ENCODE measurements at regions not wholly inside any gene's neighbourhood (a gene's known extent, or its start where the extent isn't known, plus 50 kb on each side); places are given as distances from the start of the nearest gene placed in this dataset.
"Not testable (repeated sequence)": the region's sequence is repeated elsewhere in the genome, so short reads cannot be mapped to it uniquely, and the experiment has no call there.

DNA sequence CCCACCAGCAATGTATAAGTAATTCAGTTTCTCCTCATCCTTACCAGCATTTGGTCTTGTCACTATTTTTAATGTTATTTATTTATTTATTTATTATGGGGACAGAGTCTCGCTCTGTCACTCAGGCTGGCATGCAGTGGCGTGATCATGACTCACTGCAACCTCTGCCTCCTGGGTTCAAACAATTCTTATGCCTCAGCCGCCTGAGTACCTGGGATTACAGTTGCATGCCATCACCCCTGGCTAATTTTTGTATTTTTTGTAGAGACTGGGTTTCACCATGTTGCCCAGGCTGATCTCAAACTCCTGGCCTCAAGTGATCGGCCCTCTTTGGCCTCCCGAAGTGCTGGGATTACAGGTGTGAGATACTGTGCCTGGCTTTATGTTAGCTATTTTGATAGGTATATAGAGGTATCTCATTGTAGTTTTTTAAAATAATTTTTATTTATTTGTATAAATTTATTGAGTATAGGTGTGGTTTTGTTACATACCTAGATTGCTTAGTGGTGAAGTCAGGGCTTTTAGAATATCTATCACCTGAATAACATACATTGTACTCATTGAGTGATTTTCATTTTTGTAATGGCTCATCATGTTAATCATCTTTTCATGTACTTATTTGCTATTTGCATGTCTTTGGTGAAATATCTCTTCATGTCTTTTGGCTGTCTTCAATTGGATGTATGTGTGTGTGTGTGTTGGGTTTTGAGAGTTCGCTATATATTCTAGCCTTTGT lies 53.3 kb downstream of the TANC2 start:
- TF ChIP-seq ZFX (IDR thresholded peaks at IDR 0.05), result no peak
- TF ChIP-seq, protein P1, sequence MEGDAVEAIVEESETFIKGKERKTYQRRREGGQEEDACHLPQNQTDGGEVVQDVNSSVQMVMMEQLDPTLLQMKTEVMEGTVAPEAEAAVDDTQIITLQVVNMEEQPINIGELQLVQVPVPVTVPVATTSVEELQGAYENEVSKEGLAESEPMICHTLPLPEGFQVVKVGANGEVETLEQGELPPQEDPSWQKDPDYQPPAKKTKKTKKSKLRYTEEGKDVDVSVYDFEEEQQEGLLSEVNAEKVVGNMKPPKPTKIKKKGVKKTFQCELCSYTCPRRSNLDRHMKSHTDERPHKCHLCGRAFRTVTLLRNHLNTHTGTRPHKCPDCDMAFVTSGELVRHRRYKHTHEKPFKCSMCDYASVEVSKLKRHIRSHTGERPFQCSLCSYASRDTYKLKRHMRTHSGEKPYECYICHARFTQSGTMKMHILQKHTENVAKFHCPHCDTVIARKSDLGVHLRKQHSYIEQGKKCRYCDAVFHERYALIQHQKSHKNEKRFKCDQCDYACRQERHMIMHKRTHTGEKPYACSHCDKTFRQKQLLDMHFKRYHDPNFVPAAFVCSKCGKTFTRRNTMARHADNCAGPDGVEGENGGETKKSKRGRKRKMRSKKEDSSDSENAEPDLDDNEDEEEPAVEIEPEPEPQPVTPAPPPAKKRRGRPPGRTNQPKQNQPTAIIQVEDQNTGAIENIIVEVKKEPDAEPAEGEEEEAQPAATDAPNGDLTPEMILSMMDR (conservative IDR thresholded peaks at IDR 0.05), result no peak
- no peak overlapping the region for H3K27ac ChIP-seq

DNA sequence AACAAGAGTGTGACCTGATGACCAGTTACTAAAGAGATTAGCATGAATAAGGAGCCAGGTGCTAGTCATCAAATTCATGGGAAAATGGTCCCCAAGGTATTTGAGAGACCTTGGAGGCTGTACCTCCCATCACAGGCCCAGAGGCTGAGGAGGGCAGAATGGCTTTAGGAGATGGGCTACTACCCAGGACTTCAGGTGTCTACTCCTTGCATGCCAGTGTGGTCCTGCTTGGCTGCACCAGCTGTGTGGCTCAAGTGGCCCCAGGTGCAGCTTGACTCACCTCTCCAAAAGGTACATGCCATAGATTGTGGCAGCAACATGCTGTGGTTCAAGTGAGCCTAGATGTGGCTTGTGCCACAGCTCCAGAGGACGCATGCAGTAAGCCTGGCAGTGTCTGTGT lies 56.5 kb downstream of the TANC2 start:
- TF ChIP-seq ZFX (IDR thresholded peaks at IDR 0.05), result no peak
- TF ChIP-seq, protein P1 (conservative IDR thresholded peaks at IDR 0.05), result no peak
- H3K27ac ChIP-seq, result no peak overlapping the region

DNA sequence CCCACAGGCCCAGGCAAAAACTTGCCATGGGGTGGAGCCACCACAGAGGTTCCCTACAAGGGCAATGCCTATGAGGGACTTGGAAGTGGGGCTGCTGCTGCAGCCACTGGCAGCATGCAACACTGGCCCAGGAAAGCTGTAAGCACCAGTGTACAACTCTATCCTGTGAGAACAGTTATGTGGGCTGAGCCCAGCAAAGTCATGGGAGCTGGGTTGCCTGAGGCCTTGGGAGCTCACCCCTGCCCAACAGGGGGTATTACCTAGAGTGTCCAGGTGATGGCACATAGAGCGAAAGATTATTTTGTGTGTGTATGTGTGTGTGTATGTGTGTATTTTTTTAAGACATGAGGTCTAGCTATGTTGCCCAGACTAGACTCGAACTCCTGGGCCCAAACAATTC lies 57.0 kb downstream of the TANC2 start:
- H3K27ac ChIP-seq, result no peak overlapping the region
- TF ChIP-seq ZFX (IDR thresholded peaks at IDR 0.05), result no peak
- TF ChIP-seq, protein P1 (conservative IDR thresholded peaks at IDR 0.05), result no peak

DNA sequence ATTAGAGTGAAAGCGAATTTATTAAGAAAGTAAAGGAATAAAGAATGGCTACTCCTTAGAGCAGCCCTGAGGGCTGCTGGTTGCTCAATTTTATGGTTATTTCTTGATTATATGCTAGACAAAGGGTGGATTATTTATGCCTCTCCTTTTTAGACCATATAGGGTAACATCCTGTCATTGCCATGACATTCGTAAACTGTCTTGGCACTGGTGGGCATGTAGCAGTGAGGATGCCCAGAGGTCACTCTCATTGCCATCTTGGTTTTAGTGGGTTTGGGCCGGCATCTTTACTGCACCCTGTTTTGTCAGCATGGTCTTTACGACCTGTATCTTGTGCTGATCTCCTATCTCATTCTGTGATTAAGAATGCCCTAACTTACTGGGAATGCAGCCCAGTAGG lies 58.2 kb downstream of the TANC2 start:
- TF ChIP-seq, protein P1 (conservative IDR thresholded peaks at IDR 0.05), result no peak
- no peak for TF ChIP-seq ZFX (IDR thresholded peaks at IDR 0.05)
- no peak overlapping the region for H3K27ac ChIP-seq

DNA sequence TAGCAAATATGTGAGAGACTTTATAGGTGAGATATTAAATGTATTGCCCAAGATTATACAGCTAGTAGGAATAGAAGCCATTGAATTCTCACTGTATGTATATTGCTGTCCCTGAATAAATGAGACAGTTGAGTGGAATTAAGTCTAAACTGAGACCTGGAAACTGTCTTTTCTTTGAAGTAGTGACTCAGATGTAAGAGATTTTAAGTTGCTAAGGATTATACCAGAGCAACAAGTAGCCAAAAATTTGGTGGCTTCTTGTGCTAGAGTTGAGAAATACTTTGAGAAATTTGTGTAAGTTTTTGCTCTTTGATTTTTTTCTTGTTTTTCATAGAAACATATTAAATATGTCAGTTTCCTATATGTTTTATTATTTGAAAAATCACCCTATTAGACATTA lies 58.7 kb downstream of the TANC2 start:
- TF ChIP-seq, protein P1 (conservative IDR thresholded peaks at IDR 0.05), result no peak
- no peak for TF ChIP-seq ZFX (IDR thresholded peaks at IDR 0.05)
- H3K27ac ChIP-seq, result no peak overlapping the region

DNA sequence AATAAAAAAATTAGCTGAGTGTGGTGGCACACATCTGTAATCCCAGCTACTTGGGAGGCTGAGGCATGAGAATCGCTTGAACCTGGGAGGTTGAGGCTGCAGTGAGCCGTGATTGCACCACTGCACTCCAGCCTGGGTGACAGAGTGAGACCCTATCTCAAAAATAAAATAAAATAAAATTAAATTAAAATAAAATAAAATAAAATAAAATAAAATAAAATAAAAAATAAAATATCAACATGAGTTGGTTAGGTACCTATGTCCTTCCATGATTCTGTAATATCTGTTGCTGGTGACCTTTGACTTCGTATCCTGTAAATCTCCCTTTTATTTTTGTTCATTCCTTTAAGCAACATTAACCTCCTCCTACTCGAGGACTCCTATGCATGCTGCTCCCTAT lies 59.6 kb downstream of the TANC2 start:
- H3K27ac ChIP-seq, result not testable (repeated sequence)

DNA sequence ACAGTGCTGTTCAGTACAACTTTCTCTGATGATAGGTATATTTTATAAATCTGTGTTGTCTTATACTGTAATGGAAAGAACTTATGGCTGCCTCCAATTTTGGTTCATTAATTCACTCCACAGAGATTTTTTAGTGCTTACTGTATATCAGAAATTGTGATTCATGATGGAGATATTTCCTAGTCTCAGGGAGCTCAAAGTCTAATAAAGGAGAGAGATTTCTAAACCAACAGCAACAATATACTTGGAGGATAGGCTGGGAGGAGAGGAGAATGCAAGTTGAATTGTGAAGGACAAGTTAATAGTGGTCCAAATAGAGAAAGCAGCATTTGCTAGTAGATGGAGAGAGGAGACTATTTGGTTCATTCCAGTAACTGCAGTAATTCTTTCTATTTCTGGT lies 63.5 kb downstream of the TANC2 start:
- TF ChIP-seq ZFX (IDR thresholded peaks at IDR 0.05), result no peak
- TF ChIP-seq, protein P1 (conservative IDR thresholded peaks at IDR 0.05), result no peak
- H3K27ac ChIP-seq, result no peak overlapping the region

DNA sequence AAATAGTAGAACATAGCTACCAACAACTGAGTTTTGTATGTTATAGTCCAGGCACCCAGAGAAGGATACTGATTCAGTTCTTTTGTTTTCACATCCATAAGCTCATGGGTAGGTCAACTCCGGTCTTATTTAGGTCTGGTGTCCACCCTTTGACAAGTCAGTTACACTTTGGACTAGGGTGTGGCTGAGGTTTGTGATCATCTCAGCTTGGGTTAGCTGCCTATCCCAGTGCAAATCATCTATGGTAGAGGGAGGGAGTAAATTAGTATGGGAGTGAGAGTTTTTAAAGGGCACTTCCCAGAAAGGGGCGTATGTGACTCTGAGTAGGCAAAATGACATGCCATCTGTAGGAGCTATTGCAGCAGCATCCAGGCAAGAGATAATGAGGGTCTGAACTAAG lies 66.1 kb downstream of the TANC2 start:
- H3K27ac ChIP-seq, result no peak overlapping the region
- TF ChIP-seq, protein P1 (conservative IDR thresholded peaks at IDR 0.05), result no peak
- no peak for TF ChIP-seq ZFX (IDR thresholded peaks at IDR 0.05)

Data from C4-2B (cell line).